ENCODE measurements at regions not wholly inside any gene's neighbourhood (a gene's known extent, or its start where the extent isn't known, plus 50 kb on each side); places are given as distances from the start of the nearest gene placed in this dataset.

DNA sequence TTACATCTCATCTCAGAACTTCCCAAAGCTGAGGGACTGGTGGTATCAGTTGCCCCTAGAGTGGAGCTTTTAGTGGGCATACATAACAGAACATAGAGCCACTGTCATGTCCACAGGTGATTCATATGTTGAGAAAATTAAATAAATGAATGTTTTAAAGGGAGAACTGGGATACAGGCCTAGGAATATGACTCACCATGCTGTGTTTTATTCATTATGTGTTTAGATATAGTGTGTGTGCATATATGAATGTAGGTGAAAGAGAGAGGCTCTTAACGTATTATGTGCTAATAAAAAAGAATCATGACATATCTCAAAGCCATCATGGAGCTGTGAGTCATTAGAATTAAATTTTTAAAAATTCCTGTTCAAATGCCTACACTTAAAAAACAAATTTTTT lies 332.2 kb upstream of the RSPO3 start:
- DNase-seq (ENCODE audit: extremely low spot score): no peak
- ChIA-PET POLR2A (no interaction called here), CTCF (no interaction called here)
- TF ChIP-seq TARDBP (IDR thresholded peaks at IDR 0.05) (no peak), FOXK2 (IDR thresholded peaks at IDR 0.05) (no peak), L3MBTL2 (conservative IDR thresholded peaks at IDR 0.05) (no peak), SUZ12 (IDR thresholded peaks at IDR 0.05) (no peak), SP1 (IDR thresholded peaks at IDR 0.05) (no peak), ZNF384 (IDR thresholded peaks at IDR 0.05) (no peak), BHLHE40 (IDR thresholded peaks at IDR 0.05; ENCODE audit: borderline replicate concordance) (no peak), FOXM1 (IDR thresholded peaks at IDR 0.05; ENCODE audit: borderline replicate concordance) (no peak)
- TF ChIP-seq, protein P1, sequence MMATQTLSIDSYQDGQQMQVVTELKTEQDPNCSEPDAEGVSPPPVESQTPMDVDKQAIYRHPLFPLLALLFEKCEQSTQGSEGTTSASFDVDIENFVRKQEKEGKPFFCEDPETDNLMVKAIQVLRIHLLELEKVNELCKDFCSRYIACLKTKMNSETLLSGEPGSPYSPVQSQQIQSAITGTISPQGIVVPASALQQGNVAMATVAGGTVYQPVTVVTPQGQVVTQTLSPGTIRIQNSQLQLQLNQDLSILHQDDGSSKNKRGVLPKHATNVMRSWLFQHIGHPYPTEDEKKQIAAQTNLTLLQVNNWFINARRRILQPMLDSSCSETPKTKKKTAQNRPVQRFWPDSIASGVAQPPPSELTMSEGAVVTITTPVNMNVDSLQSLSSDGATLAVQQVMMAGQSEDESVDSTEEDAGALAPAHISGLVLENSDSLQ (IDR thresholded peaks at IDR 0.05): no peak

DNA sequence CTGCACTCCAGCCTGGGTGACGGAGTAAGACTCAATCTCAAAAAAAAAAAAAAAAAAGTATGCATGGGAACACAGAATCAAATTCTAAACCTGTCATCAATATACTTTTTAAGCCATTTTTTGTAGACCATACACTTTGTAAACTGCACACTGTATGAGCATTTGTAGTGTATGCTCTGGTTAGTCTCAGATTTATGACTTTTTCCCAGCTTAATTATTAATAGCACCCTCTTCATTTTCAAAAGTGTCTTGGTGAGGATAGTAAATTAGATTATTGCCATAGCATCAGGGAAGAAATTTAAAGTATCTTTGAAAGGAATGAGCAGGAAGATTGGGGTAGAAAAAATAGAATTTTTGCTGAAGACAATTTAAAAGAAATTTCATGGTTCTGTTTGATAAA lies 330.8 kb upstream of the RSPO3 start:
- TF ChIP-seq CTBP1 (IDR thresholded peaks at IDR 0.05; ENCODE audit: borderline replicate concordance): no peak
- TF ChIP-seq, protein P1 (IDR thresholded peaks at IDR 0.05): no peak
- no peak for TF ChIP-seq LEF1 (IDR thresholded peaks at IDR 0.05; ENCODE audit: borderline replicate concordance)
- TF ChIP-seq FOXM1 (IDR thresholded peaks at IDR 0.05; ENCODE audit: borderline replicate concordance): no peak
- no peak for TF ChIP-seq TARDBP (IDR thresholded peaks at IDR 0.05)
- no peak for TF ChIP-seq ZNF384 (IDR thresholded peaks at IDR 0.05)
- ChIA-PET POLR2A (no interaction called here), CTCF (no interaction called here)
- DNase-seq (ENCODE audit: extremely low spot score): no peak

GRCh38 chr6:126788861-126789365 lies 329.6 kb upstream of the RSPO3 start:
- TF ChIP-seq TARDBP (IDR thresholded peaks at IDR 0.05) (no peak), CTBP1 (IDR thresholded peaks at IDR 0.05; ENCODE audit: borderline replicate concordance) (no peak), FOXK2 (IDR thresholded peaks at IDR 0.05) (no peak), LEF1 (IDR thresholded peaks at IDR 0.05; ENCODE audit: borderline replicate concordance) (no peak), SUZ12 (IDR thresholded peaks at IDR 0.05) (no peak), BHLHE40 (IDR thresholded peaks at IDR 0.05; ENCODE audit: borderline replicate concordance) (no peak)
- TF ChIP-seq, protein P1 (IDR thresholded peaks at IDR 0.05): no peak
- CTCF ChIA-PET: no interaction called here
- DNase-seq (ENCODE audit: extremely low spot score): no peak
- POLR2A ChIA-PET: no interaction called here

DNA sequence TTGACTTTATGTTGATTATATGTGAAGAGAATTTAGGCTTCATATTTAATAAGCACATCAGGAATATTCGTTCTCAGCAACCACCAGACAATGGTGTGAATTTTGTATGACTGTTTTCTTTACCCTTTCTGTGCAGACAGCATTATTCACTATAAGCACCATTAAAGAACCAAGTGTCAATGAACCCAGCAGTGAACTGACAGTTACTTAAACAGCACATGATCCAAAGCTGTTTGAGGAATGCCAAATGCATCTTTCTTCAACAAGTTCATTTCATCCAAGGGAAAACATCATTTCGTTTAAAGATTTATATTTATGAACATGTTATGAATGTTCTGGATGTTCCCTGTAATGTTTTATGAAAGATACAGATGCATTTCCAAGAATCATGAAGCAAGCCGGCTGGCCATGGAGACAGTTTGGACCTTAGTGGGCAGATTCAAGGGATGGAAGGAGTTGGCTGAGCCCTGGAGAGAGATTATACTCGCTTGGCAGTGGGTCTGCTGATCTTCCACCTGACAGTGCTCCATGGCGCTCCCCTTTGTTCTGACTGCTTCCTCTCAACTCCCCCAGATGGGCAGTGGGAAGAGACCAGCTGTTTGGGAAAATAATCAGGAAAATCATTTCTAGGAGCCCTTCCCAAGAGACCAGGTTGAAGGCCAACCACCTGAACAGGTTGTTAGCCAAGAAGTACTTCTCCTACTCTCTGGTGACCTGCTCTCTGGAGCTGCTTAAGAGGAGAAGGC lies 326.0 kb upstream of the RSPO3 start:
- POLR2A ChIA-PET: no interaction called here
- TF ChIP-seq ELF4 (IDR thresholded peaks at IDR 0.05) (no peak), HDGF (IDR thresholded peaks at IDR 0.05; ENCODE audit: borderline replicate concordance) (no peak), SUZ12 (IDR thresholded peaks at IDR 0.05) (no peak), CTBP1 (IDR thresholded peaks at IDR 0.05; ENCODE audit: borderline replicate concordance) (no peak), SP1 (IDR thresholded peaks at IDR 0.05) (no peak), BHLHE40 (IDR thresholded peaks at IDR 0.05; ENCODE audit: borderline replicate concordance) (no peak), NFRKB (IDR thresholded peaks at IDR 0.05) (no peak), FOXA1 (IDR thresholded peaks at IDR 0.05) (no peak)
- TF ChIP-seq, protein P1 (IDR thresholded peaks at IDR 0.05): no peak
- no peak for DNase-seq (ENCODE audit: extremely low spot score)
- CTCF ChIA-PET: no interaction called here

DNA sequence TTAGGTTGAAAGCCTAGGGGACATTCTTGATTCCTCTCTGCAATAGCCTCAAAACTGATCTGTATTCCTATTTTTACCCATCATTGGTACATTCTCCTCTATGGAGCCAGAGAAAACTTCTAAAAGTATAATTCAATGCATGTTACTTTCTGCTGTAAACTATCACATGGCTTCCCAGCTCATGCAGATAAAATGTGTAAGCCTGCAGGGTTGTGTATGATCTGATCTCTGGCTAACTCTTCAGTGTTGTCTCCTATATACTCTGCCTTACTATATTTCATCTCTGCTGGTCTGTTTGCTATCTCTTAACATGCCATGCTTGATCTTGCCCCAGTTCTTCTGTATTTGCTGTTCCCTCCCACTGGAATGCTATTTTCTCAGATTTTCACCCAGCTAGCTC lies 323.3 kb upstream of the RSPO3 start:
- POLR2A ChIA-PET: no interaction called here
- CTCF ChIA-PET: interaction anchor here (1.8 kb wide), 1 partner anchor 9 kb away, joined by 10 read pairs; no protein-coding TSS in a partner anchor
- TF ChIP-seq SP1 (IDR thresholded peaks at IDR 0.05) (no peak), TARDBP (IDR thresholded peaks at IDR 0.05) (no peak), NFRKB (IDR thresholded peaks at IDR 0.05) (no peak), L3MBTL2 (conservative IDR thresholded peaks at IDR 0.05) (no peak)
- no peak for DNase-seq (ENCODE audit: extremely low spot score)

GRCh38 chr6:126797981-126798380 lies 320.5 kb upstream of the RSPO3 start:
- ChIA-PET CTCF (no interaction called here), POLR2A (no interaction called here)
- TF ChIP-seq ELF4 (IDR thresholded peaks at IDR 0.05): no peak
- TF ChIP-seq CTBP1 (IDR thresholded peaks at IDR 0.05; ENCODE audit: borderline replicate concordance): no peak
- no peak for TF ChIP-seq TARDBP (IDR thresholded peaks at IDR 0.05)
- no peak for TF ChIP-seq LEF1 (IDR thresholded peaks at IDR 0.05; ENCODE audit: borderline replicate concordance)
- no peak for TF ChIP-seq L3MBTL2 (conservative IDR thresholded peaks at IDR 0.05)
- no peak for TF ChIP-seq SP1 (IDR thresholded peaks at IDR 0.05)
- DNase-seq (ENCODE audit: extremely low spot score): no peak

Measured in HEK293T (cell line).